ENCODE measurements at regions not wholly inside any gene's neighbourhood (a gene's known extent, or its start where the extent isn't known, plus 50 kb on each side); places are given as distances from the start of the nearest gene placed in this dataset.

DNA sequence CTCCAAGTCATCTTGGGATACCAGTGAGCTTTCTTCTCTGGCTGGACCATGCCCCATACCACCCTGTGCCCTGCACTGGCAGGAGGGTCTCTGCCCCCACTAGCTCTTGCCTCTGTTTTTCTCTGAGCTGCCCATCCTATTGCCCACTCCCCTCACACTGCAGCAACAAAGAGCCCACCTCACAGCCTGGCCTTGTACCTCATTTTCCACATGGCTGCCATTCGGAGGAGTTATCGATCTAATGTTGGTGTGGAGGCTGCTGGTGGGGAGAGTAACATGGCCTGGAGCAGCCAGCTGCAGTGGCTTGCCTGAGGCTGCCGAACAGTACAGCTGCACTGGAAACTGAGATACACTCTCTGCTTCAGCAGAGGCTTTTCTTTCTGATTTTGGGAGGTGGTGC lies 65.7 kb upstream of the AGBL1 start:
- Histone ChIP-seq H3K27ac (no peak overlapping the region), H3K4me3 (no peak overlapping the region), H3K4me1 (no peaks in the 10 kb centered on the region), H3K9me3 (no peaks in the 10 kb centered on the region), H3K27me3 (no peaks in the 10 kb centered on the region), H3K36me3 (no peaks in the 10 kb centered on the region)
- 38% methylated on average over 3 of the region's 3 CpGs; no CpG with 5 or more reads in 1 of the 2 donors for WGBS, 2 donors (ENCODE audit: low coverage in 1 of 2)
- TF ChIP-seq EP300 (IDR thresholded peaks at IDR 0.05; ENCODE audit: low read depth) (no peak), POLR2A (IDR thresholded peaks at IDR 0.05) (no peak), POLR2AphosphoS5 (IDR thresholded peaks at IDR 0.05) (no peak)
- TF ChIP-seq, protein P1, sequence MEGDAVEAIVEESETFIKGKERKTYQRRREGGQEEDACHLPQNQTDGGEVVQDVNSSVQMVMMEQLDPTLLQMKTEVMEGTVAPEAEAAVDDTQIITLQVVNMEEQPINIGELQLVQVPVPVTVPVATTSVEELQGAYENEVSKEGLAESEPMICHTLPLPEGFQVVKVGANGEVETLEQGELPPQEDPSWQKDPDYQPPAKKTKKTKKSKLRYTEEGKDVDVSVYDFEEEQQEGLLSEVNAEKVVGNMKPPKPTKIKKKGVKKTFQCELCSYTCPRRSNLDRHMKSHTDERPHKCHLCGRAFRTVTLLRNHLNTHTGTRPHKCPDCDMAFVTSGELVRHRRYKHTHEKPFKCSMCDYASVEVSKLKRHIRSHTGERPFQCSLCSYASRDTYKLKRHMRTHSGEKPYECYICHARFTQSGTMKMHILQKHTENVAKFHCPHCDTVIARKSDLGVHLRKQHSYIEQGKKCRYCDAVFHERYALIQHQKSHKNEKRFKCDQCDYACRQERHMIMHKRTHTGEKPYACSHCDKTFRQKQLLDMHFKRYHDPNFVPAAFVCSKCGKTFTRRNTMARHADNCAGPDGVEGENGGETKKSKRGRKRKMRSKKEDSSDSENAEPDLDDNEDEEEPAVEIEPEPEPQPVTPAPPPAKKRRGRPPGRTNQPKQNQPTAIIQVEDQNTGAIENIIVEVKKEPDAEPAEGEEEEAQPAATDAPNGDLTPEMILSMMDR (IDR thresholded peaks at IDR 0.05) = no peak
- DNase-seq = no peak
- in situ Hi-C loops (cut with MboI; ENCODE audit: low pct_ligation_motif_present in 1 of 4, low pct_unique_long_range_greater_than_20kb in 1 of 4, low sequenced_read_pairs in 3 of 4) (no loop called here), intact Hi-C loops (cut with DNase I; ENCODE audit: low total_unique reads) (no loop called here)

DNA sequence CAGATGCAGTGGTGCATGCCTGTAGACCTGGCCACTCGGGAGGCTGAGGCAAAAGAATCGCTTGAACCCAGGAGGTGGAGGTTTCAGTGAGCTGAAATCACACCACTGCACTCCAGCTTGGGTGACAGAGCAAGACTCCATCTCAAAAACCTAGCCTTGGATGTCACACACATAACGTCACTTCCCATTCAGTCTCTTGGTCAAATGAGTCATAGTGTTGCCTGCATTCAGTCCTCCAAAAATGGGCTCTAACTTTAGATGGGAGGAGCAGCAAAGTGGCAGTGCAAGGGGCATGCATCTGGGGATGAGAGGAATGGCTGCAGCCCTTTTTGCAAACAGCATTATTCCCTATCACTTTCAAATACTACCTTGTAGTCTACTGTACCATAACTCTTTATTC lies 62.9 kb upstream of the AGBL1 start:
- Histone ChIP-seq H3K4me1 (no peaks in the 10 kb centered on the region), H3K36me3 (no peaks in the 10 kb centered on the region), H3K4me3 (no peak overlapping the region), H3K27ac (no peak overlapping the region), H3K9me3 (no peaks in the 10 kb centered on the region), H3K27me3 (no peaks in the 10 kb centered on the region)
- TF ChIP-seq EP300 (IDR thresholded peaks at IDR 0.05; ENCODE audit: low read depth) (no peak), POLR2AphosphoS5 (IDR thresholded peaks at IDR 0.05) (no peak), POLR2A (IDR thresholded peaks at IDR 0.05) (no peak)
- TF ChIP-seq, protein P1 (IDR thresholded peaks at IDR 0.05) = no peak
- in situ Hi-C loops (cut with MboI; ENCODE audit: low pct_ligation_motif_present in 1 of 4, low pct_unique_long_range_greater_than_20kb in 1 of 4, low sequenced_read_pairs in 3 of 4) = no loop called here
- no peak for DNase-seq
- WGBS, 2 donors (ENCODE audit: low coverage in 1 of 2) = 80 to 82% methylated on average over 1 to 3 of the region's 3 CpGs
- intact Hi-C loops (cut with DNase I; ENCODE audit: low total_unique reads) = no loop called here

DNA sequence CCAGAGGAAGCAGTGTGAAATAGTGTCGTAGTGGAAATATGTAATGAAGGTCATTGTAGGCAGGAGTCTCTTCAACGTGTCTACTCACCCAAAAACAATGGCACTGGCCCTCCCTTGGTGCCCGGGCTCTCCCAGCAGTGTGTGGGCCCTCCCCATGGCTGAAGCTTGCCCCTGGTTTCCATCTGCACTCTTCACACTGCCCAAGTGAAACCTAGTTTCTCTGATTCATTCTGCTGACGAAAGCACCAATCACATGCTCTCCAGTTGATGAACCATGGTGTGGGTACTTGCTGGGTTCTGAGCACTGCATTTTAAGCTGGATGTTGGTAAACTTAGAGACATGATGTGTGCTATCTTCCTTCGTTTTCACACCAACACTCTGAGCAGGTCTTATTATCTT lies 61.0 kb upstream of the AGBL1 start:
- H3K4me3 ChIP-seq = no peak overlapping the region
- intact Hi-C loops (cut with DNase I; ENCODE audit: low total_unique reads) (no loop called here), in situ Hi-C loops (cut with MboI; ENCODE audit: low pct_ligation_motif_present in 1 of 4, low pct_unique_long_range_greater_than_20kb in 1 of 4, low sequenced_read_pairs in 3 of 4) (no loop called here)
- H3K36me3 ChIP-seq = no peaks in the 10 kb centered on the region
- no peak for DNase-seq
- H3K9me3 ChIP-seq = no peaks in the 10 kb centered on the region
- no peaks in the 10 kb centered on the region for H3K4me1 ChIP-seq
- TF ChIP-seq POLR2A (IDR thresholded peaks at IDR 0.05) (no peak), POLR2AphosphoS5 (IDR thresholded peaks at IDR 0.05) (no peak), EP300 (IDR thresholded peaks at IDR 0.05; ENCODE audit: low read depth) (no peak)
- TF ChIP-seq, protein P1 (IDR thresholded peaks at IDR 0.05) = no peak
- H3K27me3 ChIP-seq = peaks cover 6% of the 10 kb centered on the region
- H3K27ac ChIP-seq = no peak overlapping the region
- WGBS, 2 donors (ENCODE audit: low coverage in 1 of 2) = 50 to 70% methylated on average over 1 to 5 of the region's 5 CpGs

DNA sequence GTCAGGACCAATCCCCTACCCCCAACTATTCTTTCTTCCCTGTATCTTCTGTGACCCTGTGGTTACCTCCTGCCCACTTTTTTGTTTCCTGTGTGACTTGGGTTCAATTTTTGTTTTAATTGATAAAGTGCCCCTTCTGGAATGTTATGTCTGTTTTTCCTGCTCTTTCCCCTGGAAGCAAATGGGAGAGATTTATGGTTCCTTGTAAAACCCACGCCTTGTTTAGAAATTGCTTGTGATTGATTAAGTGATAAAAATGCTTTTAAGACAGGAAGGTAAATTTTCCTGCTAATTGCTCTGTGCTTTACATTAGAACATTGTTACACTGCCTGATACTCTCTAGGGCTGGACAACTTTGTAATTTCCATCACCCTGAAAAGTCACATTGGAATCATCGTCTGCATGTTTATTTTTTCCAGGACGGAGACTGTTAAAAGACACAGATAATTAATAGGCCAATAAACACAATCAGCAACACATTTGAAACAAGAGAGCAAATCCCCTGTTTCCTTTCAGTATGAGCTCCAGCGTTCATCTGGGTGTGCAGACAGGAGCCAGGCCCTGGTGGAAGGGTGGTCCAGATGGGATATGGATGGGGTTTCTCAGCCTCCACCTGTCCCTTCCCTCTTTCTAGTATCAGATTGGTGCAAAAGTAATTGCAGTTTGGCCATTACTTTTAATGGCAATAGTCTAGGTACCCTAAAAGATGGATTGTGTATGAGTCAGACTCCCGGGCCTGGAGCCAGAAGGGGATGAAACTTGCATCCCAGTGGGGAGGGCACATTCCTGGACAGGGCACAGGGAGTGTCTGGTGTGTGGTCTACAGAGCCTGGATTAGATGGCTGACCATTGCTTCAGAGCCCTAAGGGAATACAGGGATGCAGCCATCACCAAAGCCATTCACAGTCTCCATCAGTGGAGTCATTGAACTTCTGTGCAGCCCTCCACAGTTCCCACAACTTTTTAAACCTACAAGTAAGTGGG lies 58.1 kb upstream of the AGBL1 start:
- no peaks in the 10 kb centered on the region for H3K36me3 ChIP-seq
- TF ChIP-seq, protein P1 (IDR thresholded peaks at IDR 0.05) = no peak
- no peak for TF ChIP-seq POLR2A (IDR thresholded peaks at IDR 0.05)
- no peak for TF ChIP-seq POLR2AphosphoS5 (IDR thresholded peaks at IDR 0.05)
- no peak for TF ChIP-seq EP300 (IDR thresholded peaks at IDR 0.05; ENCODE audit: low read depth)
- in situ Hi-C loops (cut with MboI; ENCODE audit: low pct_ligation_motif_present in 1 of 4, low pct_unique_long_range_greater_than_20kb in 1 of 4, low sequenced_read_pairs in 3 of 4) = no loop called here
- no peak overlapping the region for H3K4me3 ChIP-seq
- H3K27ac ChIP-seq = no peak overlapping the region
- H3K27me3 ChIP-seq = peaks cover 10% of the 10 kb centered on the region
- peak; percentile 37 for DNase-seq
- 15 to 21% methylated on average over 2 to 5 of the region's 5 CpGs for WGBS, 2 donors (ENCODE audit: low coverage in 1 of 2)
- no peaks in the 10 kb centered on the region for H3K9me3 ChIP-seq
- no peaks in the 10 kb centered on the region for H3K4me1 ChIP-seq
- intact Hi-C loops (cut with DNase I; ENCODE audit: low total_unique reads) = no loop called here
